Mesenchymal stem cell (in vitro differentiated cells and primary cell): ENCODE measurements at regions not wholly inside any gene's neighbourhood (a gene's known extent, or its start where the extent isn't known, plus 50 kb on each side); places are given as distances from the start of the nearest gene placed in this dataset.

Source experiments
- DNase-seq: peaks from one replicate; pipeline ENCODE4 v3.0.0-alpha.2; 2013
- H2AFZ ChIP-seq: one replicate; pipeline ENCODE4 v1.6.1; 2013; ENCODE audit warnings: low read depth, mild to moderate bottlenecking, control low read depth, inconsistent platforms, low read length, moderate library complexity
- H2AK5ac ChIP-seq: 2 replicates; pipeline ENCODE4 v1.6.1; 2013; ENCODE audit warnings: low read length, moderate library complexity, mild to moderate bottlenecking, inconsistent platforms; ENCODE audit not compliant: severe bottlenecking
- H2BK120ac ChIP-seq: one replicate; pipeline ENCODE4 v1.6.1; 2013; ENCODE audit warnings: low read depth, mild to moderate bottlenecking, inconsistent platforms, low read length, moderate library complexity
- H2BK12ac ChIP-seq, 2 experiments: one replicate each; pipeline ENCODE4 v1.6.1; 2013; ENCODE audit warnings: inconsistent platforms in 2 of 2, low read length in 2 of 2, mild to moderate bottlenecking in 2 of 2, moderate library complexity in 2 of 2, control low read depth in 1 of 2
- H2BK15ac ChIP-seq: one replicate; pipeline ENCODE4 v1.6.1; 2013; ENCODE audit warnings: mild to moderate bottlenecking, low read depth, inconsistent platforms; ENCODE audit not compliant: poor library complexity, severe bottlenecking
- H2BK5ac ChIP-seq: 2 replicates; pipeline ENCODE4 v1.6.1; 2013; ENCODE audit warnings: low read depth, mild to moderate bottlenecking, low read length, control low read depth, inconsistent platforms; ENCODE audit not compliant: poor library complexity, severe bottlenecking
- H3K14ac ChIP-seq, 2 experiments: one replicate each; pipeline ENCODE4 v1.6.1; 2013; ENCODE audit warnings: inconsistent platforms in 2 of 2, low read length in 2 of 2, control low read depth in 1 of 2, mild to moderate bottlenecking in 1 of 2, moderate library complexity in 1 of 2
- H3K18ac ChIP-seq, 2 experiments: one replicate each; pipeline ENCODE4 v1.6.1; 2013; ENCODE audit warnings: inconsistent platforms in 2 of 2, low read length in 2 of 2, control low read depth in 1 of 2, low read depth in 1 of 2, mild to moderate bottlenecking in 1 of 2
- H3K23ac ChIP-seq, 2 experiments: one replicate each; pipeline ENCODE4 v1.6.1; 2013; ENCODE audit warnings: inconsistent platforms in 2 of 2, low read length in 2 of 2, mild to moderate bottlenecking in 2 of 2, moderate library complexity in 2 of 2, control low read depth in 1 of 2
- H3K27ac ChIP-seq: 2 replicates; pipeline ENCODE4 v1.5.1; 2013; ENCODE audit warnings: mild to moderate bottlenecking, moderate library complexity, low read length, control low read depth, inconsistent platforms; ENCODE audit not compliant: poor library complexity, severe bottlenecking
- H3K27me3 ChIP-seq, 2 experiments: 2 replicates each; pipeline versions ENCODE4 v1.6.1 to v1.7.0; 2013; ENCODE audit warnings: low read length in 2 of 2, mild to moderate bottlenecking in 2 of 2, moderate library complexity in 2 of 2, control low read depth in 1 of 2, inconsistent platforms in 1 of 2; ENCODE audit not compliant: control insufficient read depth in 1 of 2, insufficient read depth in 1 of 2
- H3K36me3 ChIP-seq, 2 experiments: 2 replicates each; pipeline versions ENCODE4 v1.6.1 to v1.7.0; 2013; ENCODE audit warnings: low read length in 2 of 2, control low read depth in 1 of 2, inconsistent platforms in 1 of 2, low read depth in 1 of 2, mild to moderate bottlenecking in 1 of 2; ENCODE audit not compliant: insufficient read depth in 2 of 2, control insufficient read depth in 1 of 2
- H3K4ac ChIP-seq, 2 experiments: one replicate each; pipeline ENCODE4 v1.6.1; 2013; ENCODE audit warnings: inconsistent platforms in 2 of 2, low read length in 2 of 2, mild to moderate bottlenecking in 2 of 2, moderate library complexity in 2 of 2, control low read depth in 1 of 2, low read depth in 1 of 2
- H3K4me1 ChIP-seq: 2 replicates; pipeline ENCODE4 v1.6.1; 2013; ENCODE audit warnings: low read depth, low read length, control low read depth; ENCODE audit not compliant: control insufficient read depth, insufficient read depth
- H3K4me2 ChIP-seq: 2 replicates; pipeline ENCODE4 v1.6.1; 2013; ENCODE audit warnings: low read length, mild to moderate bottlenecking, inconsistent platforms; ENCODE audit not compliant: poor library complexity, severe bottlenecking
- H3K4me3 ChIP-seq, 2 experiments: 2 replicates each; pipeline versions ENCODE4 v1.5.1 to v1.7.0; 2013; ENCODE audit warnings: low read length in 2 of 2, mild to moderate bottlenecking in 2 of 2, control low read depth in 1 of 2, low read depth in 1 of 2; ENCODE audit not compliant: insufficient read depth in 1 of 2
- H3K79me1 ChIP-seq: replicated peaks from 2 replicates; pipeline ENCODE4 v1.6.1; 2013; ENCODE audit warnings: mild to moderate bottlenecking, control low read depth, low read length, inconsistent platforms; ENCODE audit not compliant: poor library complexity, severe bottlenecking
- H3K9ac ChIP-seq: 2 replicates; pipeline ENCODE4 v1.7.0; 2013; ENCODE audit warnings: mild to moderate bottlenecking, low read length, moderate library complexity
- H3K9me3 ChIP-seq: 2 replicates; pipeline ENCODE4 v1.7.0; 2013; ENCODE audit warnings: mild to moderate bottlenecking, low read length; ENCODE audit not compliant: control insufficient read depth
- H4K8ac ChIP-seq: one replicate; pipeline ENCODE4 v1.6.1; 2013; ENCODE audit warnings: inconsistent platforms, mild to moderate bottlenecking, low read length, moderate library complexity
- H4K91ac ChIP-seq: one replicate; pipeline ENCODE4 v1.6.1; 2013; ENCODE audit warnings: mild to moderate bottlenecking, low read length, inconsistent platforms
- WGBS: methylation state at CpG from one replicate; pipeline ENCODE4 v1.1.7; 2013; ENCODE audit warnings: mixed read lengths; 5-methylcytosine and 5-hydroxymethylcytosine counted together

GRCh38 chr16:5455110-5455509 lies 357.5 kb upstream of the EEF2KMT start:
- H2BK120ac ChIP-seq, result no peak overlapping the region
- H3K9me3 ChIP-seq, result peaks cover 2% of the 10 kb centered on the region
- no peak overlapping the region for H3K4me3 ChIP-seq
- no peak overlapping the region for H2AK5ac ChIP-seq
- no peak overlapping the region for H3K4ac ChIP-seq
- no peaks in the 10 kb centered on the region for H3K4me1 ChIP-seq
- no peaks in the 10 kb centered on the region for H3K36me3 ChIP-seq
- no peak overlapping the region for H3K18ac ChIP-seq
- H2BK5ac ChIP-seq, result no peak overlapping the region
- no peak overlapping the region for H3K27ac ChIP-seq
- H3K79me1 ChIP-seq, result no peaks in the 10 kb centered on the region
- H3K23ac ChIP-seq, result no peak overlapping the region
- no peak overlapping the region for H2AFZ ChIP-seq
- no peak overlapping the region for H3K9ac ChIP-seq
- H2BK12ac ChIP-seq, result no peak overlapping the region
- DNase-seq, result no peak
- H3K14ac ChIP-seq, result no peak overlapping the region
- no peak overlapping the region for H3K4me2 ChIP-seq
- H4K91ac ChIP-seq, result no peak overlapping the region
- no CpG with 5 or more reads among the region's 1 CpG for WGBS
- H4K8ac ChIP-seq, result no peak overlapping the region
- no peak overlapping the region for H2BK15ac ChIP-seq
- no peaks in the 10 kb centered on the region for H3K27me3 ChIP-seq

GRCh38 chr16:5454349-5454748 lies 356.8 kb upstream of the EEF2KMT start:
- Histone ChIP-seq H2BK120ac (no peak overlapping the region), H3K79me1 (no peaks in the 10 kb centered on the region), H3K4me2 (no peak overlapping the region), H2BK15ac (no peak overlapping the region), H3K36me3 (no peaks in the 10 kb centered on the region), H2AFZ (no peak overlapping the region), H4K91ac (no peak overlapping the region), H3K14ac (no peak overlapping the region), H2BK12ac (no peak overlapping the region), H3K23ac (no peak overlapping the region), H3K18ac (no peak overlapping the region), H3K9ac (no peak overlapping the region), H2BK5ac (no peak overlapping the region), H3K27me3 (no peaks in the 10 kb centered on the region), H3K9me3 (peaks cover 2% of the 10 kb centered on the region), H3K4me1 (no peaks in the 10 kb centered on the region), H3K27ac (no peak overlapping the region), H4K8ac (no peak overlapping the region), H3K4me3 (no peak overlapping the region), H2AK5ac (no peak overlapping the region), H3K4ac (no peak overlapping the region)
- DNase-seq, result no peak

GRCh38 chr16:5451641-5452040 lies 354.0 kb upstream of the EEF2KMT start:
- peaks cover 1% of the 10 kb centered on the region for H3K4me1 ChIP-seq
- no peak overlapping the region for H3K4me3 ChIP-seq
- no peak overlapping the region for H3K14ac ChIP-seq
- H2BK5ac ChIP-seq, result no peak overlapping the region
- no peak overlapping the region for H4K91ac ChIP-seq
- no peak overlapping the region for H3K27ac ChIP-seq
- H4K8ac ChIP-seq, result no peak overlapping the region
- H3K9ac ChIP-seq, result no peak overlapping the region
- H2BK15ac ChIP-seq, result no peak overlapping the region
- DNase-seq, result no peak
- H3K4ac ChIP-seq, result no peak overlapping the region
- H3K18ac ChIP-seq, result no peak overlapping the region
- no peak overlapping the region for H3K23ac ChIP-seq
- H2BK12ac ChIP-seq, result no peak overlapping the region
- H2AFZ ChIP-seq, result no peak overlapping the region
- no peak overlapping the region for H2AK5ac ChIP-seq
- H2BK120ac ChIP-seq, result no peak overlapping the region
- H3K79me1 ChIP-seq, result no peaks in the 10 kb centered on the region
- 22% methylated on average over 7 of the region's 7 CpGs for WGBS
- H3K36me3 ChIP-seq, result no peaks in the 10 kb centered on the region
- no peaks in the 10 kb centered on the region for H3K27me3 ChIP-seq
- peaks cover 2% of the 10 kb centered on the region for H3K9me3 ChIP-seq
- H3K4me2 ChIP-seq, result no peak overlapping the region

GRCh38 chr16:5450409-5451104 lies 353.0 kb upstream of the EEF2KMT start:
- H2AK5ac ChIP-seq, result no peak overlapping the region
- no peak overlapping the region for H2AFZ ChIP-seq
- H3K4me2 ChIP-seq, result no peak overlapping the region
- H3K18ac ChIP-seq, result no peak overlapping the region
- H2BK120ac ChIP-seq, result no peak overlapping the region
- no peak overlapping the region for H3K14ac ChIP-seq
- no peak overlapping the region for H3K27ac ChIP-seq
- no peaks in the 10 kb centered on the region for H3K79me1 ChIP-seq
- no peaks in the 10 kb centered on the region for H3K36me3 ChIP-seq
- H3K4ac ChIP-seq, result no peak overlapping the region
- no peaks in the 10 kb centered on the region for H3K27me3 ChIP-seq
- peaks cover 2% of the 10 kb centered on the region for H3K9me3 ChIP-seq
- 28% methylated on average over 14 of the region's 15 CpGs for WGBS
- DNase-seq, result no peak
- H3K4me3 ChIP-seq, result no peak overlapping the region
- H3K4me1 ChIP-seq, result peaks cover 1% of the 10 kb centered on the region
- H2BK15ac ChIP-seq, result no peak overlapping the region
- H4K91ac ChIP-seq, result no peak overlapping the region
- no peak overlapping the region for H3K9ac ChIP-seq
- no peak overlapping the region for H4K8ac ChIP-seq
- H3K23ac ChIP-seq, result no peak overlapping the region
- no peak overlapping the region for H2BK5ac ChIP-seq
- H2BK12ac ChIP-seq, result no peak overlapping the region
